Nephron (organoid): ENCODE measurements at regions not wholly inside any gene's neighbourhood (a gene's known extent, or its start where the extent isn't known, plus 50 kb on each side); places are given as distances from the start of the nearest gene placed in this dataset.
"Not testable (repeated sequence)": the region's sequence is repeated elsewhere in the genome, so short reads cannot be mapped to it uniquely, and the experiment has no call there.

Source experiments
- H3K27ac Mint-ChIP-seq, 3 experiments: 2 replicates each; pipeline ENCODE4 v1.8.0; 2020; ENCODE audit warnings: mixed read lengths in 3 of 3, mild to moderate bottlenecking in 2 of 3, moderate library complexity in 1 of 3
- H3K27me3 Mint-ChIP-seq: 2 replicates; pipeline ENCODE4 v1.8.0; 2021; ENCODE audit warnings: low read depth, mild to moderate bottlenecking, moderate library complexity, mixed read lengths
- H3K36me3 Mint-ChIP-seq: 2 replicates; pipeline ENCODE4 v1.8.0; 2020; ENCODE audit warnings: low read depth, mixed read lengths
- H3K4me1 Mint-ChIP-seq: 2 replicates; pipeline ENCODE4 v1.8.0; 2020; ENCODE audit warnings: mixed read lengths
- H3K4me3 Mint-ChIP-seq, 3 experiments: 2 replicates each; pipeline ENCODE4 v1.8.0; 2020; ENCODE audit warnings: mild to moderate bottlenecking in 3 of 3, mixed read lengths in 3 of 3, moderate library complexity in 2 of 3
- H3K9me3 Mint-ChIP-seq: 2 replicates; pipeline ENCODE4 v1.8.0; 2020; ENCODE audit warnings: mixed read lengths
- CTCF ChIP-seq, 3 experiments: fragments of 200-600 bp; sonication (generic); IDR thresholded peaks; one replicate each; pipeline ENCODE4 v1.5.0; 2021; ENCODE audit warnings: antibody characterized with exemption in 3 of 3; ENCODE audit not compliant: unreplicated experiment in 3 of 3

DNA sequence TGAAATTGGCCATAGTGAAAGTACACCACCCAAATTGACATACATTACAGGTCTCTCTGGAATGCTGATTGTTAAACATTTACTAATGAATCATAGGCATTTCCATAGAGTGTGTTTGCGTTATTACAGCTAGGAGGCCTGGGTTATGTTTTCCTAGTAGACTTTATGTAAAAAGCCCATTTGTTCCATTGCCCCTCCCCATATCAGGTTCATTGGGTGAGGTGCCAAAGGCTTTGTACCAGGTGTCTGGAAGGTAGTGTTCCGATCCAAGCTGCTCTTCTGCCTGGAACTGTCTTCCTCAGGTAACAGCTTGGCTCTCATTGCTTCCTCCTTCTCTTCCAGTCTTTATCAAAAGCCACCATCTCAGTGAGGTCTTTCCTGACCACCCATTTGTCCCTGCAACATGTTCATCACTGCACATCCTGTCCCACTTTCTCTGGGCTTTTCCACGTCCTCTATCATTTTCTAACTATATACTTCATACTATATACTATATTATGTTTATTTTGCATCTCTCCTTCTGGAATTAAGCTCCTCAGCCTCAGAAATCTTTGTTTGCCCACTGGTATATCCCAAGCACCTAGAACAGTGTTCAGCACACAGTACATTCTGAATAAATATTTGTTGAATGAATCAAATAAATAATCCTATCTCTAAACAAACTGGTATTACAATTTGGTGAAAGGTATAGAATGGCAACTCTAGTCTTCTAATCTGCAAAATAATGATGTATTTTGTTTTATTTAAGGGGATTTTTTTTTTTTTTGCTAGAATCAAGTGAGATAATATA, 252.3 kb downstream of the KTN1 start:
- TF ChIP-seq CTCF (IDR thresholded peaks at IDR 0.05; ENCODE audit: unreplicated experiment in 3 of 3) = no peak
- H3K4me1 Mint-ChIP-seq = no peaks in the 10 kb centered on the region

DNA sequence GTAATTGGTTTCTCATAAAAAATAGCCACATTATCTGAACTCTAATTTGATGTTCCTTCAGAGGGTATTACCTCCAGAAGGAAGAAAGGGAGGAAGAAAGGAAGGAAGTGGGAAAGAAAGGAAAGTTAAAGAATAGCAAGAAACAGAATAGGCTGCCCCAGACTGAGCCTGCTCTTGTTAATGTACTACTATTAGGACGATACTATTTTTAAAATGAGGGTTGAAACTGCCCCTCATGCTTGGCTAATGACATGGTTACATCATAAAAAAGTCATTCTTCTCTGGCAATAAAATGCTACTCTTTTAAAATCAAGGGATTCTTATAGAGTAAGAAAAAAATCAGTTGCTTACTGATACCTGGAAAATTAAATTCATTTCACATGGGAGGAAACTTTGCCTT, 253.0 kb downstream of the KTN1 start:
- TF ChIP-seq CTCF (IDR thresholded peaks at IDR 0.05; ENCODE audit: unreplicated experiment in 3 of 3) = no peak
- H3K9me3 Mint-ChIP-seq = no peaks in the 10 kb centered on the region
- no peak overlapping the region for H3K4me3 Mint-ChIP-seq
- H3K36me3 Mint-ChIP-seq = no peaks in the 10 kb centered on the region
- H3K4me1 Mint-ChIP-seq = no peaks in the 10 kb centered on the region
- peak overlapping the region; percentile 26 to 71 (median 48) for H3K27ac Mint-ChIP-seq
- H3K27me3 Mint-ChIP-seq = peaks cover 6% of the 10 kb centered on the region

More for the DNA sequence above, 252.3 kb downstream of the KTN1 start:
- Mint-ChIP-seq H3K9me3 (no peaks in the 10 kb centered on the region), H3K27me3 (peaks cover 6% of the 10 kb centered on the region), H3K36me3 (no peaks in the 10 kb centered on the region), H3K4me3 (no peak overlapping the region), H3K27ac (peak overlapping the region; percentile 26 to 71 (median 48))

- H3K27me3 Mint-ChIP-seq = peaks cover 6% of the 10 kb centered on the region
- H3K27ac Mint-ChIP-seq = no peak overlapping the region
- H3K4me1 Mint-ChIP-seq = no peaks in the 10 kb centered on the region
- no peak for TF ChIP-seq CTCF (IDR thresholded peaks at IDR 0.05; ENCODE audit: unreplicated experiment in 3 of 3)
- H3K36me3 Mint-ChIP-seq = no peaks in the 10 kb centered on the region
- H3K4me3 Mint-ChIP-seq = no peak overlapping the region
- peaks cover 2% of the 10 kb centered on the region for H3K9me3 Mint-ChIP-seq
Measured at GRCh38 chr14:55834390-55834789, 254.4 kb downstream of the KTN1 start.

DNA sequence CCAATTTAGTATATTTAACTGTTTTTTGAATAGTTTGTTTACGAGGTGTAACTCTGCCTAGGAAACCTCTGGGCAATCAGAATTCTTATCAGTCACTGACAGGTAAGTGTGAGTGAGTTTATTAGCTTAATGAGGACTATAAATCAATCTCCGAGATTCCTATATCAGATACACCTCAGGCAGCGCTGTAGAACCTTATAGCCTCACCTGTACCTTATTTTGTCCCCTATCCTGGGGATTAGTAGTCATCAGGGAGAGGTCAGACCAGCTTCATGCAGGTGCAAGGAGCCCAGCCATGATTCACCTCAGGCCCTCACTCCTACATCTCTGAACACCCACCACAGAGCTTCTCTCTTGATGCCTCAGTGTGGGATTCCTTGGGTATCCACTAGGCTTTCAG, 256.0 kb downstream of the KTN1 start:
- Mint-ChIP-seq H3K9me3 (peaks cover 2% of the 10 kb centered on the region), H3K36me3 (no peaks in the 10 kb centered on the region), H3K4me1 (no peaks in the 10 kb centered on the region), H3K4me3 (no peak overlapping the region), H3K27me3 (peaks cover 6% of the 10 kb centered on the region), H3K27ac (no peak overlapping the region)
- TF ChIP-seq CTCF (IDR thresholded peaks at IDR 0.05; ENCODE audit: unreplicated experiment in 3 of 3) = no peak

DNA sequence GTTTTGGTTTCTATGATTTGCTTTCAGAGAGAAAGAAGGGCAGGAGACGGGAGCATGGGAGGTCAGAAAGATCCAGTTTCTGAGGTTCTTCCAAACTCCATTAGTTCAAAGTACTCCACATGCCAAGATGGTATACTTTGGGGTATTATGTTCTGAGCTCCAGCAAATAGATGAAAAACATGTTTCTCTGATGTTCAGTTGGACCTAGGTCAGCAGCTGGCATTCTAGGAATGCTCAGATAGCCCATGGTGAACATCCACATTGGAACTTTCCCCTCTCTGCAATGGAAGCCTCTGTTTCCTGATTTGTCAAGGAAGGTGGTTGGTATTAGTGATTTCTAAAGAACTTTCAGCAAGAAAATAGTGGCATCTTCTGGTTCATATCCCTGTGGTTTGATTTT, 257.5 kb downstream of the KTN1 start:
- no peak overlapping the region for H3K27ac Mint-ChIP-seq
- no peak for TF ChIP-seq CTCF (IDR thresholded peaks at IDR 0.05; ENCODE audit: unreplicated experiment in 3 of 3)
- no peak overlapping the region for H3K4me3 Mint-ChIP-seq
- H3K4me1 Mint-ChIP-seq = no peaks in the 10 kb centered on the region
- no peaks in the 10 kb centered on the region for H3K36me3 Mint-ChIP-seq
- peaks cover 2% of the 10 kb centered on the region for H3K9me3 Mint-ChIP-seq
- peaks cover 6% of the 10 kb centered on the region for H3K27me3 Mint-ChIP-seq

- Mint-ChIP-seq H3K4me1 (no peaks in the 10 kb centered on the region), H3K27ac (no peak overlapping the region), H3K9me3 (peaks cover 2% of the 10 kb centered on the region), H3K4me3 (no peak overlapping the region), H3K36me3 (no peaks in the 10 kb centered on the region), H3K27me3 (peaks cover 9% of the 10 kb centered on the region)
- TF ChIP-seq CTCF (IDR thresholded peaks at IDR 0.05; ENCODE audit: unreplicated experiment in 3 of 3) = no peak
Measured at GRCh38 chr14:55838529-55839052, 258.6 kb downstream of the KTN1 start.

DNA sequence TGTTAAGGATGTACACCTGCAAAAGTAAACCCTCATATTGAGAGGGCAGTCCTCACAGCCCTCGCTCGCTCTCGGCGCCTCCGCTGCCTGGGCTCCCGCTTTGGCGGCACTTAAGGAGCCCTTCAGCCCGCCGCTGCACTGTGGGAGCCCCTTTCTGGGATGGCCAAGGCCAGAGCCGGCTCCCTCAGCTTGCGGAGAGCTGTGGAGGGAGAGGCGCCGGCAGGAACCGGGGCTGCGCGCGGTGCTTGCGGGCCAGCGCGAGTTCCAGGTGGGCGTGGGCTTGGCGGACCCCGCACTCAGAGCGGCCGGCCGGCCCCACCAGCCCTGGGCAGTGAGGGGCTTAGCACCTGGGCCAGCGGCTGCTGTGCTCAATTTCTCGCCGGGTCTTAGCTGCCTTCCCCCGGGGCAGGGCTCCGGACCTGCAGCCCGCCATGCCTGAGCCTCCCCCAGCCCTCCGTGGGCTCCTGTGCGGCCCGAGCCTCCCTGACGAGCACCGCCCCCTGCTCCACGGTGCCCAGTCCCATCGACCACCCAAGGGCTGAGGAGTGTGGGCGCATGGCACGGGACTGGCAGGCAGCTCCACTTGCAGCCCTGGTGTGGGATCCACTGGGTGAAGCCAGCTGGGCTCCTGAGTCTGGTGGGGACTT, 259.4 kb downstream of the KTN1 start:
- H3K4me1 Mint-ChIP-seq, H3K27ac Mint-ChIP-seq: not testable (repeated sequence)

More for the DNA sequence above, 259.4 kb downstream of the KTN1 start:
- not testable (repeated sequence) for H3K9me3 Mint-ChIP-seq, H3K36me3 Mint-ChIP-seq, H3K4me3 Mint-ChIP-seq, H3K27me3 Mint-ChIP-seq
